Lower leg skin (tissue), 3 donors: ENCODE measurements at regions not wholly inside any gene's neighbourhood (a gene's known extent, or its start where the extent isn't known, plus 50 kb on each side); places are given as distances from the start of the nearest gene placed in this dataset.

Source experiments
- CTCF ChIP-seq, 3 donors: fragments of 450-650 bp; IDR thresholded peaks; one replicate each; pipeline ENCODE4 v1.5.1; 2016; ENCODE audit warnings: antibody characterized with exemption in 3 of 3, mild to moderate bottlenecking in 3 of 3, moderate library complexity in 2 of 3
- POLR2A ChIP-seq, 2 donors: fragments of 450-650 bp; IDR thresholded peaks; one replicate each; pipeline ENCODE4 v1.6.1; 2016 to 2017; ENCODE audit warnings: antibody characterized with exemption in 2 of 2, mild to moderate bottlenecking in 1 of 2, moderate library complexity in 1 of 2

- TF ChIP-seq CTCF (IDR thresholded peaks at IDR 0.05), result no peak
- no peak for TF ChIP-seq POLR2A (IDR thresholded peaks at IDR 0.05)
Measured at GRCh38 chrX:95860127-95860526, 824.5 kb upstream of the DIAPH2 start.
